B cell (primary cell): ENCODE measurements at regions not wholly inside any gene's neighbourhood (a gene's known extent, or its start where the extent isn't known, plus 50 kb on each side); places are given as distances from the start of the nearest gene placed in this dataset.

Experiments used
- CTCF ChIP-seq: fragments of 200-600 bp; IDR thresholded peaks from one replicate; pipeline ENCODE4 v1.8.0; 2022; ENCODE audit warnings: antibody characterized with exemption, mild to moderate bottlenecking
- EZH2 ChIP-seq: IDR thresholded peaks from 2 replicates; pipeline ENCODE4 v1.6.1; 2012; ENCODE audit warnings: borderline replicate concordance, low read depth, mild to moderate bottlenecking, moderate library complexity, low read length; ENCODE audit not compliant: insufficient read depth, poor library complexity, severe bottlenecking

GRCh38 chr2:72036173-72036545 is 111.5 kb downstream of the CYP26B1 start:
- TF ChIP-seq CTCF (no peak), EZH2 (no peak)
